Ovary (tissue), 7 donors: ENCODE measurements at regions not wholly inside any gene's neighbourhood (a gene's known extent, or its start where the extent isn't known, plus 50 kb on each side); places are given as distances from the start of the nearest gene placed in this dataset.

Experiments used
- DNase-seq, 5 donors: peaks; one replicate each; pipeline ENCODE4 v3.0.0-alpha.2; 2019 to 2020
- H3K27ac ChIP-seq, 2 donors: fragments of 200-600 bp; one replicate each; pipeline versions ENCODE4 v1.5.1 to v1.8.0; 2019 to 2022
- H3K27me3 ChIP-seq: fragments of 200-600 bp; one replicate; pipeline ENCODE4 v1.8.0; 2022
- H3K36me3 ChIP-seq: fragments of 200-600 bp; sonication (generic); one replicate; pipeline ENCODE4 v1.5.1; 2019
- H3K4me1 ChIP-seq: one replicate; pipeline ENCODE4 v1.8.1; 2013; ENCODE audit warnings: mild to moderate bottlenecking, moderate library complexity; ENCODE audit not compliant: insufficient read depth
- H3K4me3 ChIP-seq: fragments of 200-600 bp; sonication (generic); one replicate; pipeline ENCODE4 v1.5.1; 2017
- H3K9me3 ChIP-seq, 2 donors: fragments of 200-600 bp in 1 of 2; sonication (generic) in 1 of 2; one replicate each; pipeline versions ENCODE4 v1.5.1 to v1.8.1; 2013 to 2019; ENCODE audit warnings: mild to moderate bottlenecking in 1 of 2, moderate library complexity in 1 of 2
- CTCF ChIP-seq, 3 donors: fragments of 450-650 bp in 2 of 3; fragments of 200-600 bp in 1 of 3; IDR thresholded peaks; one replicate each; pipeline versions ENCODE4 v1.5.1 to v1.8.0; 2016 to 2022; ENCODE audit warnings: antibody characterized with exemption in 3 of 3, mild to moderate bottlenecking in 1 of 3
- EP300 ChIP-seq: sonication (generic); formaldehyde crosslinking; IDR thresholded peaks from one replicate; pipeline ENCODE4 v1.6.1; 2017; ENCODE audit warnings: antibody characterized with exemption
- POLR2A ChIP-seq: fragments of 450-650 bp; IDR thresholded peaks from one replicate; pipeline ENCODE4 v1.6.1; 2017; ENCODE audit warnings: antibody characterized with exemption, mild to moderate bottlenecking, moderate library complexity
- WGBS, 3 donors: extraction: QIAGEN DNeasy Blood & Tissue Kit in 1 of 3; methylation state at CpG; one replicate each; pipeline versions ENCODE4 v1.1.5 to v1.1.7; 2013 to 2017; 5-methylcytosine and 5-hydroxymethylcytosine counted together
- intact Hi-C, 4 donors: fragments of 100-400 bp; cut with DNase I; formaldehyde crosslinking; loops; one replicate each; pipeline versions ENCODE4 v1.11.0 to v1.15.1; 2022 to 2023
- donor health status: DM: no; HTN: no; CAD: no; lungs with moderate emphysema.
- donor health status: DM: no; HTN: no; CAD: no.
- donor health status: Bipolar disorder and iron deficiency.
- donor health status: DM: no; HTN: no; CAD: no.
- donor health status: DM: yes; HTN: yes; CAD: no.

- no peak overlapping the region for H3K27ac ChIP-seq
- 40 to 62% (median 57%) methylated on average over 2 of the region's 2 CpGs for WGBS, 3 donors
- TF ChIP-seq POLR2A (no peak), EP300 (no peak), CTCF (IDR thresholded peaks at IDR 0.05) (no peak)
- no peaks in the 10 kb centered on the region for H3K36me3 ChIP-seq
- H3K4me3 ChIP-seq, result no peak overlapping the region
- H3K27me3 ChIP-seq, result no peaks in the 10 kb centered on the region
- no peak for DNase-seq
- H3K4me1 ChIP-seq, result peaks cover 2% of the 10 kb centered on the region
- no peaks in the 10 kb centered on the region for H3K9me3 ChIP-seq
- intact Hi-C loops, result no loop called here
Observed at GRCh38 chr18:22691946-22692710, 241.0 kb upstream of the RBBP8 start.

- no peaks in the 10 kb centered on the region for H3K9me3 ChIP-seq
- TF ChIP-seq POLR2A, result no peak
- TF ChIP-seq CTCF (IDR thresholded peaks at IDR 0.05), result no peak
- TF ChIP-seq EP300, result no peak
- peaks cover 2% of the 10 kb centered on the region for H3K4me1 ChIP-seq
- no peaks in the 10 kb centered on the region for H3K27me3 ChIP-seq
- intact Hi-C loops, result no loop called here
- WGBS, 3 donors, result 20 to 26% (median 25%) methylated on average over 8 of the region's 8 CpGs
- DNase-seq, result peak; percentile 52 to 83 (median 70)
- H3K4me3 ChIP-seq, result no peak overlapping the region
- H3K27ac ChIP-seq, result no peak overlapping the region
- no peaks in the 10 kb centered on the region for H3K36me3 ChIP-seq
Observed at GRCh38 chr18:22694954-22695353, 238.2 kb upstream of the RBBP8 start.

- no peaks in the 10 kb centered on the region for H3K27me3 ChIP-seq
- H3K27ac ChIP-seq, result no peak overlapping the region
Observed at GRCh38 chr18:22695674-22696073, 237.5 kb upstream of the RBBP8 start.

GRCh38 chr18:22697561-22697960 lies 235.6 kb upstream of the RBBP8 start:
- H3K27me3 ChIP-seq, result no peaks in the 10 kb centered on the region
- H3K4me1 ChIP-seq, result peaks cover 2% of the 10 kb centered on the region
- intact Hi-C loops, result no loop called here
- TF ChIP-seq POLR2A (no peak), EP300 (no peak), CTCF (IDR thresholded peaks at IDR 0.05) (no peak)
- no peaks in the 10 kb centered on the region for H3K36me3 ChIP-seq
- H3K9me3 ChIP-seq, result no peaks in the 10 kb centered on the region
- no peak for DNase-seq
- no peak overlapping the region for H3K4me3 ChIP-seq
- H3K27ac ChIP-seq, result no peak overlapping the region
- 85 to 93% (median 88%) methylated on average over 3 of the region's 3 CpGs for WGBS, 3 donors

More at GRCh38 chr18:22695674-22696073, 237.5 kb upstream of the RBBP8 start:
- 63 to 71% (median 65%) methylated on average over 4 of the region's 4 CpGs for WGBS, 3 donors
- Histone ChIP-seq H3K36me3 (no peaks in the 10 kb centered on the region), H3K9me3 (no peaks in the 10 kb centered on the region), H3K4me1 (peaks cover 2% of the 10 kb centered on the region), H3K4me3 (no peak overlapping the region)
- no peak for DNase-seq
- intact Hi-C loops, result no loop called here
- TF ChIP-seq CTCF (IDR thresholded peaks at IDR 0.05) (no peak), POLR2A (no peak), EP300 (no peak)
